Fibroblast of lung (primary cell): ENCODE measurements at regions not wholly inside any gene's neighbourhood (a gene's known extent, or its start where the extent isn't known, plus 50 kb on each side); places are given as distances from the start of the nearest gene placed in this dataset.

ENCODE experiments used
- DNase-seq, 2 donors: peaks; one replicate each; pipeline versions ENCODE4 v3.0.0 to v3.0.0-alpha.2; 2010; ENCODE audit warnings: low read depth in 2 of 2
- H2AFZ ChIP-seq: 2 replicates; pipeline ENCODE4 v1.5.1; 2012; ENCODE audit warnings: low read length, control low read depth, inconsistent platforms
- H3K27ac ChIP-seq: 2 replicates; pipeline ENCODE4 v1.5.1; 2011; ENCODE audit warnings: low read length, control low read depth; ENCODE audit not compliant: insufficient read depth
- H3K27me3 ChIP-seq: 2 replicates; pipeline ENCODE4 v1.5.1; 2011; ENCODE audit warnings: mild to moderate bottlenecking, low read length; ENCODE audit not compliant: control insufficient read depth, insufficient read depth
- H3K36me3 ChIP-seq: 2 replicates; pipeline ENCODE4 v1.5.1; 2011; ENCODE audit warnings: low read length; ENCODE audit not compliant: control insufficient read depth, insufficient read depth
- H3K4me1 ChIP-seq: 2 replicates; pipeline ENCODE4 v1.5.1; 2011; ENCODE audit warnings: low read length; ENCODE audit not compliant: control insufficient read depth, insufficient read depth; ENCODE audit errors: extremely low read depth
- H3K4me2 ChIP-seq: 2 replicates; pipeline ENCODE4 v1.5.1; 2011; ENCODE audit warnings: low read length, control low read depth; ENCODE audit not compliant: insufficient read depth; ENCODE audit errors: extremely low read depth
- H3K4me3 ChIP-seq, 4 experiments: fragments of 200-600 bp in 1 of 4; sonication (generic) in 1 of 4; replicated peaks in 1 of 4; 2 replicates each; pipeline ENCODE4 v1.5.1; 2011 to 2016; ENCODE audit warnings: low read length in 4 of 4, low read depth in 3 of 4, mild to moderate bottlenecking in 3 of 4, control low read depth in 2 of 4, inconsistent platforms in 1 of 4, mixed read lengths in 1 of 4; ENCODE audit not compliant: insufficient read depth in 1 of 4; ENCODE audit errors: control extremely low read depth in 1 of 4
- H3K79me2 ChIP-seq: 2 replicates; pipeline ENCODE4 v1.5.1; 2012; ENCODE audit warnings: mild to moderate bottlenecking, low read length, inconsistent platforms; ENCODE audit not compliant: control insufficient read depth, insufficient read depth
- H3K9ac ChIP-seq: 2 replicates; pipeline ENCODE4 v1.5.1; 2011; ENCODE audit warnings: mild to moderate bottlenecking, low read length, control low read depth; ENCODE audit not compliant: insufficient read depth
- H3K9me3 ChIP-seq: 2 replicates; pipeline ENCODE4 v1.5.1; 2012; ENCODE audit warnings: low read depth, low read length; ENCODE audit not compliant: control insufficient read depth, insufficient read depth
- H4K20me1 ChIP-seq: 2 replicates; pipeline ENCODE4 v1.5.1; 2011; ENCODE audit warnings: low read length; ENCODE audit not compliant: control insufficient read depth, insufficient read depth; ENCODE audit errors: extremely low read depth
- EZH2 ChIP-seq: IDR thresholded peaks from 2 replicates; pipeline ENCODE4 v1.5.1; 2012; ENCODE audit warnings: low read length, control low read depth, mild to moderate bottlenecking; ENCODE audit errors: missing control alignments
- TF ChIP-seq, protein P1 (sequence below), 2 donors: IDR thresholded peaks in 1 of 2; conservative IDR thresholded peaks in 1 of 2; 1 replicate in 1 of 2; 2 replicates in 1 of 2; pipeline ENCODE4 v1.5.1; 2011 to 2012; ENCODE audit warnings: low read length in 2 of 2, control low read depth in 1 of 2, inconsistent platforms in 1 of 2, low read depth in 1 of 2, mild to moderate bottlenecking in 1 of 2

DNA sequence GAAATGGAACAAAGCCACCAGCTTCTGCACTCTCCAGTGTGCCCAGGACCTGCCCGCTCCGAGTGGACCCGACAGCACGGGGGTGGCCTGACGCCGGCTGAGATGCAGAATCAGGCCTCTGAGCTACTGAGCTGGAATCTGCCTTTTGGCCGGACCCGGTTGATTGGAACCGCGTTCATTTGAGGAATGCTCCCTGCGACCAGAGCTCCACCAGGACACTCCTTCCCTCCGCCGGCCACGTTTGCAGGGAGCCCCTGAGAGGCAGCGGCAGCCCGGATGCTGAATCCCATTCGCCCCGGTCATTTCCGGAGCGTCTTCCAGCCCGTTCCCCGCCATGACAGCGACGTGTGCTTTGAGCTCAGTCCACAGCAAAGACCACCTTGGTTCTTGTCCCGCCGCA lies 392.7 kb downstream of the THBS2 start:
- Histone ChIP-seq H3K79me2 (no peaks in the 10 kb centered on the region), H4K20me1 (no peaks in the 10 kb centered on the region), H3K4me3 (no peak overlapping the region), H3K36me3 (no peaks in the 10 kb centered on the region), H3K27me3 (no peaks in the 10 kb centered on the region), H3K4me1 (no peaks in the 10 kb centered on the region), H2AFZ (no peak overlapping the region), H3K27ac (no peak overlapping the region), H3K4me2 (no peak overlapping the region), H3K9me3 (no peaks in the 10 kb centered on the region), H3K9ac (no peak overlapping the region)
- no peak for TF ChIP-seq EZH2
- TF ChIP-seq, protein P1, sequence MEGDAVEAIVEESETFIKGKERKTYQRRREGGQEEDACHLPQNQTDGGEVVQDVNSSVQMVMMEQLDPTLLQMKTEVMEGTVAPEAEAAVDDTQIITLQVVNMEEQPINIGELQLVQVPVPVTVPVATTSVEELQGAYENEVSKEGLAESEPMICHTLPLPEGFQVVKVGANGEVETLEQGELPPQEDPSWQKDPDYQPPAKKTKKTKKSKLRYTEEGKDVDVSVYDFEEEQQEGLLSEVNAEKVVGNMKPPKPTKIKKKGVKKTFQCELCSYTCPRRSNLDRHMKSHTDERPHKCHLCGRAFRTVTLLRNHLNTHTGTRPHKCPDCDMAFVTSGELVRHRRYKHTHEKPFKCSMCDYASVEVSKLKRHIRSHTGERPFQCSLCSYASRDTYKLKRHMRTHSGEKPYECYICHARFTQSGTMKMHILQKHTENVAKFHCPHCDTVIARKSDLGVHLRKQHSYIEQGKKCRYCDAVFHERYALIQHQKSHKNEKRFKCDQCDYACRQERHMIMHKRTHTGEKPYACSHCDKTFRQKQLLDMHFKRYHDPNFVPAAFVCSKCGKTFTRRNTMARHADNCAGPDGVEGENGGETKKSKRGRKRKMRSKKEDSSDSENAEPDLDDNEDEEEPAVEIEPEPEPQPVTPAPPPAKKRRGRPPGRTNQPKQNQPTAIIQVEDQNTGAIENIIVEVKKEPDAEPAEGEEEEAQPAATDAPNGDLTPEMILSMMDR (conservative IDR thresholded peaks at IDR 0.05 in 1 of 2, IDR thresholded peaks at IDR 0.05 in 1 of 2; ENCODE audit: low read depth in 1 of 2, low read length in 2 of 2): no peak
- no peak for DNase-seq

DNA sequence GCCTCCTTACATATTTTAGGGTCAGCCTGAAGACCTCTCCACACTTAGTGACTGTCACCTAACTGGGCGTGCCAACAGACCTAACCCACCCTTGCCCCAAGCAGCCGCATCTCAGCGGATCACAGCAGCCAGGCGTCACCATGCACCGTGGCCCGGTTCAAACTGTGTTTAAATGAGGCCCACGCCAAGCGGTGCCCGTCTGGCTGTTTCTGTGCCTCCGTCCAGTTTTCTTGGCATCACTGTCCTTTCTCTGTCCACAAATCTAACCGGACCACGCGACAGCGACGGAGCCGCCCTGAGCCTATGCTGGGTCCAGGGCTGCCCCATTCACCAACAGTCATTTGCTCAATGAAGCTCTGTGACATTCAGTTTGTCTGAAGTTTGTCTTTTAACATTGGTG lies 393.3 kb downstream of the THBS2 start:
- no peaks in the 10 kb centered on the region for H3K27me3 ChIP-seq
- no peak overlapping the region for H3K4me3 ChIP-seq
- no peaks in the 10 kb centered on the region for H4K20me1 ChIP-seq
- no peaks in the 10 kb centered on the region for H3K4me1 ChIP-seq
- no peak overlapping the region for H3K9ac ChIP-seq
- DNase-seq: no peak
- no peak overlapping the region for H2AFZ ChIP-seq
- no peaks in the 10 kb centered on the region for H3K9me3 ChIP-seq
- no peak for TF ChIP-seq EZH2
- TF ChIP-seq, protein P1 (conservative IDR thresholded peaks at IDR 0.05 in 1 of 2, IDR thresholded peaks at IDR 0.05 in 1 of 2; ENCODE audit: low read depth in 1 of 2, low read length in 2 of 2): no peak
- no peak overlapping the region for H3K4me2 ChIP-seq
- H3K27ac ChIP-seq: no peak overlapping the region
- H3K79me2 ChIP-seq: no peaks in the 10 kb centered on the region
- no peaks in the 10 kb centered on the region for H3K36me3 ChIP-seq

DNA sequence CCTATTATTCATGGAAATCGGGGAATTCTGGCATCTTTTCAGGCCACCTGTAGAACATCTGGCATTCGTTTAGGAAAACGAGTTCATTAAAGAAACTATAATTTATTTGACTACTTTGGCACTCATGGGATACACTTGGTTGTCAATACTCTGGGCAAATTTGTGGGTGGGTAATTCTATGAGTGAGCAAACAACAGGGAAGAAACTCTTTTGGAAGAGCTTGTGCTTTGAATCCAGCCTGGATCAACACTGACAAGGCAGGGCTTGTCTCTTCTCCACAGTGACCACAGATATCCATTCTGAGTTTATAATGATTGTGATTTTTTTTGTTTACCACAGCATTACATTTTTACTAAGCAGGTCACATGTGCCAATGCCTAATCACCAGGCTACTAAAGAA lies 394.7 kb downstream of the THBS2 start:
- DNase-seq: no peak
- Histone ChIP-seq H3K27me3 (no peaks in the 10 kb centered on the region), H3K4me3 (no peak overlapping the region), H4K20me1 (no peaks in the 10 kb centered on the region), H3K4me1 (no peaks in the 10 kb centered on the region), H3K79me2 (no peaks in the 10 kb centered on the region), H3K27ac (no peak overlapping the region), H3K9ac (no peak overlapping the region), H3K9me3 (no peaks in the 10 kb centered on the region), H3K36me3 (no peaks in the 10 kb centered on the region), H3K4me2 (no peak overlapping the region), H2AFZ (no peak overlapping the region)
- TF ChIP-seq, protein P1 (conservative IDR thresholded peaks at IDR 0.05 in 1 of 2, IDR thresholded peaks at IDR 0.05 in 1 of 2; ENCODE audit: low read depth in 1 of 2, low read length in 2 of 2): no peak
- no peak for TF ChIP-seq EZH2
